Hepatocyte (in vitro differentiated cells): ENCODE measurements at regions not wholly inside any gene's neighbourhood (a gene's known extent, or its start where the extent isn't known, plus 50 kb on each side); places are given as distances from the start of the nearest gene placed in this dataset.

ENCODE experiments used
- EZH2 ChIP-seq: fragments of 200-600 bp; sonication (generic); IDR thresholded peaks from 2 replicates; pipeline ENCODE4 v1.6.1; 2016; ENCODE audit warnings: antibody characterized with exemption, mild to moderate bottlenecking, borderline replicate concordance
- EZH2phosphoT487 ChIP-seq: fragments of 200-600 bp; sonication (generic); IDR thresholded peaks from one replicate; pipeline ENCODE4 v1.6.1; 2018; ENCODE audit warnings: antibody characterized with exemption, mild to moderate bottlenecking, low read depth, moderate library complexity; ENCODE audit not compliant: unreplicated experiment, severe bottlenecking
- TF ChIP-seq, protein P1 (sequence below): fragments of 200-600 bp; sonication (generic); IDR thresholded peaks from 2 replicates; pipeline ENCODE4 v1.5.1; 2016; ENCODE audit warnings: antibody characterized with exemption, mild to moderate bottlenecking; ENCODE audit not compliant: poor library complexity

DNA sequence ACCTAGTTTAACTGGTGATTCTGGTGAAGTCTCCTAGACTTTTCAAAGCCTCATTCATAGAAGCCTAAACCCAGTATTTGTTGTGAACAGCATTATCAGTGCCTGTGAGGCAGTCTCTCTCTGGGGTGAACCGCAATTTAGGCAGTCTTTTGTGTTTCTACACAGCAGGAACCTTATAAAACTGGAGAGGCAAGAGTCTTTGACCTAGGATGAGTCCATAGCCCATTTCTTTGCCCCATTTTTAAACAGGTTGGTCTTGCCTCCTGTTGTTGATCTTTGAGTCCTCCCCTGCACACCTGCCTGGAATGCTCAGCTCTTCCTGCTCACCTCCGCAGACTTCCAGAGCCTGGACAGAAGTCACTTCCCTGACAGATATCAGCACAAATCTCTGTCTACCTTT is 51.2 kb upstream of the NRP1 start:
- TF ChIP-seq, protein P1, sequence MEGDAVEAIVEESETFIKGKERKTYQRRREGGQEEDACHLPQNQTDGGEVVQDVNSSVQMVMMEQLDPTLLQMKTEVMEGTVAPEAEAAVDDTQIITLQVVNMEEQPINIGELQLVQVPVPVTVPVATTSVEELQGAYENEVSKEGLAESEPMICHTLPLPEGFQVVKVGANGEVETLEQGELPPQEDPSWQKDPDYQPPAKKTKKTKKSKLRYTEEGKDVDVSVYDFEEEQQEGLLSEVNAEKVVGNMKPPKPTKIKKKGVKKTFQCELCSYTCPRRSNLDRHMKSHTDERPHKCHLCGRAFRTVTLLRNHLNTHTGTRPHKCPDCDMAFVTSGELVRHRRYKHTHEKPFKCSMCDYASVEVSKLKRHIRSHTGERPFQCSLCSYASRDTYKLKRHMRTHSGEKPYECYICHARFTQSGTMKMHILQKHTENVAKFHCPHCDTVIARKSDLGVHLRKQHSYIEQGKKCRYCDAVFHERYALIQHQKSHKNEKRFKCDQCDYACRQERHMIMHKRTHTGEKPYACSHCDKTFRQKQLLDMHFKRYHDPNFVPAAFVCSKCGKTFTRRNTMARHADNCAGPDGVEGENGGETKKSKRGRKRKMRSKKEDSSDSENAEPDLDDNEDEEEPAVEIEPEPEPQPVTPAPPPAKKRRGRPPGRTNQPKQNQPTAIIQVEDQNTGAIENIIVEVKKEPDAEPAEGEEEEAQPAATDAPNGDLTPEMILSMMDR: no peak
- TF ChIP-seq EZH2: no peak
- no peak for TF ChIP-seq EZH2phosphoT487
